ENCODE measurements at regions not wholly inside any gene's neighbourhood (a gene's known extent, or its start where the extent isn't known, plus 50 kb on each side); places are given as distances from the start of the nearest gene placed in this dataset.
"Not testable (repeated sequence)": the region's sequence is repeated elsewhere in the genome, so short reads cannot be mapped to it uniquely, and the experiment has no call there.

GRCh38 chrX:106220177-106220576 is 52.1 kb downstream of the PWWP3B start:
- DNase-seq = no peak

- DNase-seq = no peak
Observed at GRCh38 chrX:106243376-106243775, 75.3 kb downstream of the PWWP3B start.

- no peak for DNase-seq
Observed at GRCh38 chrX:106246511-106246910, 78.4 kb downstream of the PWWP3B start.

- no peak for DNase-seq
Observed at GRCh38 chrX:106247162-106247561, 79.1 kb downstream of the PWWP3B start.

DNA sequence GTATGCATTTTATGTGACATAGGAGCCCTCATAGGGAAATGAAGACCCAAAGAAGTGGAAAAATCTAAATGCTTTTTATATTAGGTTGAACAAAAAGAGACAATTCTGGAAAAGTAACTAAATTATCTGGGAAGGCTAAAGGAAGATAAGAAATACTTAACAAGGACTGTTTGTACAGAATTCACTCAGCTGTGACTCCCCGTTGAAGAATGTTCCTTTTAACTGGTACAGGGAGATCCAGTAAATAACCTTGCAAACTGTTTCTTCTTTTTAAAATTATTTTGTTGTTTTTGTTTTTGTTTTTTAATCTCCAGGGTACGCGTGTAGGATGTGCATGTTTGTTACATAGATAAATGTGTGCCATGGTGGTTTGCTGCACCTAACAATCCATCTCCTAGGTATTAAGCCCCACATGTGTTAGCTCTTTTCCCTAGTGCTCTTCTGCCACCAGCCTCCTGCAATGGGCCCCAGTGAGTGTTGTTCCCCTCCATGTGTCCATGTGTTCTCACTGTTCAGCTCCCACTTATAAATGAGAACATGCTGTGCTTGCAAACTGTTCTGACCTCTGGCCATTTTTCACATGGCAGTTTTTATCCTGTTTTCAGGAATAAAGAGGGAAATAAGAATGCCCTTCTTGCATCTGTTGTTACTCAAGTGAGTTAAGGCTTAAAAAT is 81.7 kb downstream of the PWWP3B start:
- DNase-seq = no peak

GRCh38 chrX:106263817-106264216 is 95.7 kb downstream of the PWWP3B start:
- DNase-seq = no peak

DNA sequence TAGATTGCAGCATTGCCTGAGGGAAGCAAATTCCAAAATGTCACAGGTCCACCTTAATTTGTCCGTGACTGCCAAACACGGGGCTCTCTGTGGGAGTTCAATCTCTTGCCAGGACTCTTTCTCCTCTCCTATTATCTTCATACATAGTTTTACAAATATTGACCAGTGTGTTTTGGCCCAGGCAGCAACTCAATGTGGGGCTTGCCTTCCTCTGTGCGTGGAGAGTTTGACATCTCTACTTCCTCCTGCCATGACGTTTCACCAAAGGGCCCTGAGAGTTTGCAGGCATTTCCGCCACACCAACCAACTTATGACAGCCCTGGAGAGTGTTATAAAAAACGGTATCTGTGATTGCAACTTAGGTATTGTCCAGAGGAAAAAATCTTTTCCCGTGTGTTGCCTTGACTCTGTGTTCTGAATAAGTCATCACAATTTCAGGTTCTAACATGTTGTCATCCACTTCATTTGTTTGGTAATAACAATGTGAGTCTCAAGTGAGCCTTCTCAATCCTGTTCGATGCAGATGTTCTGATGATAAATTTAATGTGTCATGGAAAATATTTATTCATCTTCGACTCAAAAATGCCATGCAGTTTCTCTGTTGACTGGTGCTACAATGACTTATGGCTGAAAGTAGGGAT is 106.0 kb downstream of the PWWP3B start:
- not testable (repeated sequence) for DNase-seq

DNA sequence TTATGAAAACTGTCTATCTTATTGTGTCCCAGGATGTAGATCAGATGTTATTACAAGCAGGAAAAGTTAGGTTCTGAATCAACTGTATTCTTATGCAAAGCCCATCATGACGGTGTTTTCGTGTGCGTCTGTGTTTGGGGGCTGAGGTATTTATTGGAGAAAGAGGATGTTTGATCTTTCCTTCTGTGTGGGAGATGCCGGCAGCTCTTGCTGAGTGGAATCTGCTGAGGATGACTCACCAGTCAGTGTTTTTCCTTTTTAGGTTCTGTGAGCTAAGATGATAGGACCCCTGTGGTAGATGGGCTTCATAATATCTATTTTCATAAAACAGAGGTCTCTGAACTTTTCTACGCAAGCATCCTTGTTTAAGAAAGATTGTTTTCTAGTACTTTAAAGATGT is 107.1 kb downstream of the PWWP3B start:
- not testable (repeated sequence) for DNase-seq

GRCh38 chrX:106278951-106279350 is 110.8 kb downstream of the PWWP3B start:
- no peak for DNase-seq

- no peak for DNase-seq
Observed at GRCh38 chrX:106281383-106281782, 113.3 kb downstream of the PWWP3B start.

GRCh38 chrX:106283841-106284240 is 115.7 kb downstream of the PWWP3B start:
- no peak for DNase-seq

- DNase-seq = no peak
Observed at GRCh38 chrX:106284431-106285025, 116.4 kb downstream of the PWWP3B start.

GRCh38 chrX:106286053-106286650 is 118.0 kb downstream of the PWWP3B start:
- DNase-seq = no peak

GRCh38 chrX:106290778-106291177 is 122.7 kb downstream of the PWWP3B start:
- not testable (repeated sequence) for DNase-seq

- DNase-seq = not testable (repeated sequence)
Observed at GRCh38 chrX:106291779-106292390, 123.8 kb downstream of the PWWP3B start.

GRCh38 chrX:106300239-106300638 is 132.1 kb downstream of the PWWP3B start:
- DNase-seq = no peak

DNA sequence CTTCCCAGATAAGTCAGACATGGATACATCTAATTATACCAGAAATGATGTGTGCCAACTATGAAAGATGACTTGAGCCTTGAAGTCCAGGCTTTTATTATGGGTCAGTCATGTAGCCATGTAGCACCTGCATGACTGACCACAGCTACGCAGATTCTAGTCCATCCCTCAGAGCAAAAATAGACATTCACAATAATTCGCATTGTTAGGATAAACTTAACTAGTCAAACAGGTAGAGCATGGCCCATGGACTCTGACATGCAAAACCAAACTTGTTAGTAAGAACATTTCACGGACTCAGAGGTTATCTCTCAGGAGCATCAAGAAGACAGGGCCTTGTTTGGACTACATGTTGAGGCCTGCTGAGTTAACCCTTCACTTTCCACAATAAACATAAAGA is 132.6 kb downstream of the PWWP3B start:
- no peak for DNase-seq

GRCh38 chrX:106302304-106302703 is 134.2 kb downstream of the PWWP3B start:
- no peak for DNase-seq

GRCh38 chrX:106306391-106306947 is 138.4 kb downstream of the PWWP3B start:
- DNase-seq = no peak

GRCh38 chrX:106323357-106323756 is 155.3 kb downstream of the PWWP3B start:
- no peak for DNase-seq

DNA sequence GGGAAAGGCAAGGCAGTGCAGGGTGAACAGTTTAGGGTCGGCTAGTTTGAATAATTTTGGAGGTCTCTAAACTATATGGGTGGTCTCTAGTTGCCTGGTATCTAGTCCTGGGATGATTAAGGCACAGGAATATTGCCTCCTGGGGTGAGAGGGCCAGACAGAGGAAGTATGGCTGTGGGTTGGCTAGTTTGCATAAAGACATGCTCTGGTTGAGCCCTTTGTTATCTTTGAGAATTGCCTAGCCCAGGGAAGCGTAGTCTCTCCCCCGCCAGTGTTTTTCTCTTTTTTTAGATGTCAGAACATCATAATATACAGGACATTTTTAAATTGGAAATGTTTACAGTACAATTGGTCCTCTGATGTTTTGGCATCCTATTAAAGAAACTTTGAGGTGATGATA is 163.5 kb downstream of the PWWP3B start:
- DNase-seq = no peak

- DNase-seq = no peak
Observed at GRCh38 chrX:106341823-106342222, 173.7 kb downstream of the PWWP3B start.

- no peak for DNase-seq
Observed at GRCh38 chrX:106356580-106356979, 188.5 kb downstream of the PWWP3B start.

All from central memory CD4-positive, alpha-beta T cell (primary cell).